Body of pancreas (tissue), 4 donors: ENCODE measurements at regions not wholly inside any gene's neighbourhood (a gene's known extent, or its start where the extent isn't known, plus 50 kb on each side); places are given as distances from the start of the nearest gene placed in this dataset.

ENCODE experiments used
- POLR2A ChIP-seq, 3 donors: fragments of 450-650 bp; IDR thresholded peaks; one replicate each; pipeline ENCODE4 v1.6.1; 2016; ENCODE audit warnings: antibody characterized with exemption in 3 of 3, mild to moderate bottlenecking in 2 of 3
- TF ChIP-seq, protein P1 (sequence below), 7 experiments: fragments of 450-650 bp in 4 of 7; fragments of 200-600 bp in 3 of 7; sonication (generic) in 3 of 7; IDR thresholded peaks; one replicate each; pipeline ENCODE4 v1.5.1; 2016 to 2019; ENCODE audit warnings: antibody characterized with exemption in 7 of 7

DNA sequence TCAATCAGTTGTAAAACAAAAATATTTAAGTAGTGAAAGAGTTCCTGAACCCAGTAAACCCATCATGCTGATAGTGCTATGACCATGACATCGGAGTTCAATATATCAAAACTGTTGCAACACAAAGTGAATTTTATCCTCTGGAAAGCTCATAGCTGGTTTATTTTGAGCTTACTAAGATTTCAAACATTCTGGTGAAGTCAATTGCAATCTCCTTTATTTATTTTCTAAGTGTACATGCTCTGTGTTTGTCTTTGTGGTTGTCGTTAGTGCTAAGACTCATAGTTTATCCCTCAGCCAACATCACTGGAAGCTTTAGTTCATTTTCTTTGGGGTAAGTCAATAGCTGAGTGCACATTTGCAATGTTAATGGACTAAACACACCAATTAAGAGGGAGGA lies 91.9 kb downstream of the QPCT start:
- TF ChIP-seq, protein P1, sequence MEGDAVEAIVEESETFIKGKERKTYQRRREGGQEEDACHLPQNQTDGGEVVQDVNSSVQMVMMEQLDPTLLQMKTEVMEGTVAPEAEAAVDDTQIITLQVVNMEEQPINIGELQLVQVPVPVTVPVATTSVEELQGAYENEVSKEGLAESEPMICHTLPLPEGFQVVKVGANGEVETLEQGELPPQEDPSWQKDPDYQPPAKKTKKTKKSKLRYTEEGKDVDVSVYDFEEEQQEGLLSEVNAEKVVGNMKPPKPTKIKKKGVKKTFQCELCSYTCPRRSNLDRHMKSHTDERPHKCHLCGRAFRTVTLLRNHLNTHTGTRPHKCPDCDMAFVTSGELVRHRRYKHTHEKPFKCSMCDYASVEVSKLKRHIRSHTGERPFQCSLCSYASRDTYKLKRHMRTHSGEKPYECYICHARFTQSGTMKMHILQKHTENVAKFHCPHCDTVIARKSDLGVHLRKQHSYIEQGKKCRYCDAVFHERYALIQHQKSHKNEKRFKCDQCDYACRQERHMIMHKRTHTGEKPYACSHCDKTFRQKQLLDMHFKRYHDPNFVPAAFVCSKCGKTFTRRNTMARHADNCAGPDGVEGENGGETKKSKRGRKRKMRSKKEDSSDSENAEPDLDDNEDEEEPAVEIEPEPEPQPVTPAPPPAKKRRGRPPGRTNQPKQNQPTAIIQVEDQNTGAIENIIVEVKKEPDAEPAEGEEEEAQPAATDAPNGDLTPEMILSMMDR (IDR thresholded peaks at IDR 0.05): no peak
- no peak for TF ChIP-seq POLR2A (IDR thresholded peaks at IDR 0.05)
